ENCODE measurements at regions not wholly inside any gene's neighbourhood (a gene's known extent, or its start where the extent isn't known, plus 50 kb on each side); places are given as distances from the start of the nearest gene placed in this dataset.

DNA sequence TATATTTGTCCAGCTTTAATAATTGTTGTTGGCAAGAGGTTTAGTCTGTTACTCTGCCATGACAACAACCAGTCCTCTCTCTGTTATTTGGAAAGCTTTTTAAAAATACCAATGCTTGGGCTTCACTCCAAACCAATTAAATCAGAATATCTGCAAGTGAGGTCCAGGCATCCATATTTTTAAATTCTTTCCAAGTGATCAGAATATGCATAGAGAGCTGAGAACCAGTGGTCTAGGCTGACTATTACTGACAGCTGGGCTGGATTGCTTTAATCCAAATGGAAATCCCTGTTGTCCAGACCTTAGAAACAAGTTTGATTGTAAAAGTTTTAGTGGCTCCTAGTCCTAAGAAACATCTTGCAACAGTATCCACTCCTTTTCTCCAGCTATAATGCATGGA is 1059.7 kb upstream of the ACVR2A start:
- H3K4me3 ChIP-seq (ENCODE audit: low read depth, low read length): no peak overlapping the region
- TF ChIP-seq, protein P1, sequence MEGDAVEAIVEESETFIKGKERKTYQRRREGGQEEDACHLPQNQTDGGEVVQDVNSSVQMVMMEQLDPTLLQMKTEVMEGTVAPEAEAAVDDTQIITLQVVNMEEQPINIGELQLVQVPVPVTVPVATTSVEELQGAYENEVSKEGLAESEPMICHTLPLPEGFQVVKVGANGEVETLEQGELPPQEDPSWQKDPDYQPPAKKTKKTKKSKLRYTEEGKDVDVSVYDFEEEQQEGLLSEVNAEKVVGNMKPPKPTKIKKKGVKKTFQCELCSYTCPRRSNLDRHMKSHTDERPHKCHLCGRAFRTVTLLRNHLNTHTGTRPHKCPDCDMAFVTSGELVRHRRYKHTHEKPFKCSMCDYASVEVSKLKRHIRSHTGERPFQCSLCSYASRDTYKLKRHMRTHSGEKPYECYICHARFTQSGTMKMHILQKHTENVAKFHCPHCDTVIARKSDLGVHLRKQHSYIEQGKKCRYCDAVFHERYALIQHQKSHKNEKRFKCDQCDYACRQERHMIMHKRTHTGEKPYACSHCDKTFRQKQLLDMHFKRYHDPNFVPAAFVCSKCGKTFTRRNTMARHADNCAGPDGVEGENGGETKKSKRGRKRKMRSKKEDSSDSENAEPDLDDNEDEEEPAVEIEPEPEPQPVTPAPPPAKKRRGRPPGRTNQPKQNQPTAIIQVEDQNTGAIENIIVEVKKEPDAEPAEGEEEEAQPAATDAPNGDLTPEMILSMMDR (IDR thresholded peaks at IDR 0.05; ENCODE audit: insufficient read depth, low read depth, low read length): no peak
- DNase-seq (ENCODE audit: low read depth): no peak

DNA sequence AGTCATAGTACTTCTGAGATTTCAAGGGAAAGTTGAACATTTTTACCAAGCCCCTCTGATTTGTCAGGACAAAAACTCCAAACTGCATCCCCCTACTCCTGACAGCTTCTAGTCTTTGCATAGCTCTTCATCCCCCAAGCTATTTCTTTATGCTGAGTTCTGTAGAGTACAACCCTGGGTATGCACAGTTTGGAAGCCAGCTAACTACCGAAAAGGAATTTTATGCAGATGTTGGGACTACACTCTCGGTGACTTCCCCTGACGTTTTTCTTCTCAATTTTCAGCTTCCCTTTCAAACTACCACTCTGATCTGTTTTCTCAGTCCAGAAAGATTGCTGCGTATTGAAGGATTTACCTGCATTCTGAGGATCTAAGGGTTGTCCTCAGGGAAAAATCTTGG is 1060.2 kb upstream of the ACVR2A start:
- H3K4me3 ChIP-seq (ENCODE audit: low read depth, low read length): no peak overlapping the region
- no peak for DNase-seq (ENCODE audit: low read depth)
- TF ChIP-seq, protein P1 (IDR thresholded peaks at IDR 0.05; ENCODE audit: insufficient read depth, low read depth, low read length): no peak

DNA sequence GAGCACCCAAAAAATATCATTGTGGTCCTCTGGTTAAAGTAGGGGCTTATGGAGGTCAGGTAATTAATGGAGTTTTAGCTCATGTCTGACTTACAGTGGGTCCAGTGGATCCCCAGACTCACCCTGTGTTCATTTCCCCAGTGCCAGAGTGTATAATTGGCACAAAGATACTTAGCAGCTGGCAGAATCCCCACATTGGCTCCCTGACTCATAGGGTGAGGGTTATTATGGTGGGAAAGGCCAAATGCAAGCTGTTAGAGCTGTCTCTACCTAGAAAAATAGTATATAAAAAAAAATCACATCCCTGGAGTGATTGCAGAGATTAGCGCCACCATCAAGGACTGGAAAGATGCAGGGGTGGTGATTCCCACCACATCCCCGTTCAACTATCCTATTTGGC is 1067.6 kb upstream of the ACVR2A start:
- no peak for DNase-seq (ENCODE audit: low read depth)
- H3K4me3 ChIP-seq (ENCODE audit: low read depth, low read length): no peak overlapping the region
- TF ChIP-seq, protein P1 (IDR thresholded peaks at IDR 0.05; ENCODE audit: insufficient read depth, low read depth, low read length): no peak

DNA sequence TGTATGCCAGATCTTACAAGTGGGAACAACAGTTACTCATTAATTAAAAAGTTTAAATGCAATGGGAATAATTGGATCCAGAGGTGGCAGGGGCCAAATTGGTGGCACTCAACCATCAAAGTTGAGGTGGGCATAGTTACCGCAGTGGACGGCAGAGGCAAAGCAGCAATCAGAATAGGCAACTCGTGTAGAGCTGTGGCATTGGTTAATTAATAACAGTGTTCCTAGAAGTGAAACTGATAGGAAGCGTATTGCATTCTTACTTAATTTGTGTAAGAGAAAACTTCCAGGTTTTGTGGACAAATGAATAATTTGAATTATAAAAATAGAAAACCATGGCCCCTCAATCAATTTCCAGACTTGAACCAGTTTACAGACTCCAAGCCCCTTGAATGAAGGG is 1068.2 kb upstream of the ACVR2A start:
- TF ChIP-seq, protein P1 (IDR thresholded peaks at IDR 0.05; ENCODE audit: insufficient read depth, low read depth, low read length): no peak
- no peak overlapping the region for H3K4me3 ChIP-seq (ENCODE audit: low read depth, low read length)
- DNase-seq (ENCODE audit: low read depth): no peak

DNA sequence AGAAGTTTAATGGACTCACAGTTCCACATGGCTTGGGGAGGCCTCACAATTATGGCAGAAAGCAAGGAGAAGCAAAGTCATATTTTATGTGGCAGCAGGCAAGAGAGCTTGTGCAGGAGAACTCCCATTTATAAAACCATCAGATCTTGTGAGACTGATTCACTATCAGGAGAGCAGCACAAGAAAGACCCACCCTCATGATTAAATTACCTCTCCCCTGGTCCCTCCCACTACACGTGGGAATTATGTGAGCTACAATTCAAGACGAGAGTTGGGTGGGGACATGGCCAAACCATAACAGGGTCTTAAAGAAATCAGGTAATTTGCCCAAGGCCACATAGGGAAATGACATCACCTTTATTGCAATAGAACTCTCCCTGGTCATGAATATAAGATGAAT is 1073.3 kb upstream of the ACVR2A start:
- DNase-seq (ENCODE audit: low read depth): no peak
- H3K4me3 ChIP-seq (ENCODE audit: low read depth, low read length): no peak overlapping the region
- TF ChIP-seq, protein P1 (IDR thresholded peaks at IDR 0.05; ENCODE audit: insufficient read depth, low read depth, low read length): no peak

DNA sequence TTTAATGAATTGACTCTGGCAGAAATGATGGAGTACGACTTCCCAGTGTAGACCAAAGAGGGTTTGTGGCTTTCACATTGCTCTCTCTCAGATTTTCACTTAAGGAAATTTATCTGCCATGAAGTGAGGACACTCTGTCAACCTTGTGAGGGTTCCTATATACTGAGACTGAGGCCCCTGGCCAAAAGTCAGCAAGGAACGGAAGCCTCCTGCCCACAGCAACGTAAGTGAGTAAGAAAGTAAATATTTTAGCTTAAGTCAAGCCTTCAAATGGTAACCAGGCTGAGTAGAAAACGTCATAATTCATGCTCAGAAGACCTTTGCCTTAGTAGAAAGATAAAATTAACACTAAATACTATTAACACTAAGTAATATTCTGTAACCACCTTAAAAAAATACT is 1080.5 kb upstream of the ACVR2A start:
- TF ChIP-seq, protein P1 (IDR thresholded peaks at IDR 0.05; ENCODE audit: insufficient read depth, low read depth, low read length): no peak
- DNase-seq (ENCODE audit: low read depth): no peak

DNA sequence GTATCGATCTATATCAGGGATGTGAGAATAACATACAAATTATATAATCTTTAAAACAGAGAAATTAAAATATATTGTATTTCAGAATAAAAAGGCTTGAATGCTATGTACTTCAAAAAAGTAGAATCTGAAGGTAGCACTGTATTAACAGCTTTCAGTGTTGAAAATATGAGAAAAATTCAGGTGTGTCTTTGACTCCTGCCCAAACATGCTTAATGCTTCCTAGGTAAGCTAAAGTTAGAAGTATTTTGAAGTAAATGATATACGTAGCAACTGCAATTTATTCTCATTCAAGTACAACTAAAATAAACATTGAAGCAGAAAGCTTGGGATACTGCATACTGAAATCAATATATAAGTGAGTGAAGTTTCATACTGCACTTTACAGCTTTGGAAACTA is 1082.0 kb upstream of the ACVR2A start:
- no peak for DNase-seq (ENCODE audit: low read depth)
- TF ChIP-seq, protein P1 (IDR thresholded peaks at IDR 0.05; ENCODE audit: insufficient read depth, low read depth, low read length): no peak
- no peak overlapping the region for H3K4me3 ChIP-seq (ENCODE audit: low read depth, low read length)

More for the DNA sequence above, 1080.5 kb upstream of the ACVR2A start:
- H3K4me3 ChIP-seq (ENCODE audit: low read depth, low read length): no peak overlapping the region
